ENCODE measurements at regions not wholly inside any gene's neighbourhood (a gene's known extent, or its start where the extent isn't known, plus 50 kb on each side); places are given as distances from the start of the nearest gene placed in this dataset.

GRCh38 chr2:185640588-185640987 lies 98.0 kb upstream of the FSIP2 start:
- TF ChIP-seq EZH2 (IDR thresholded peaks at IDR 0.05) (no peak), POLR2AphosphoS5 (IDR thresholded peaks at IDR 0.05; ENCODE audit: borderline replicate concordance, low read depth, low read length) (no peak)

All from SK-N-MC (cell line).